AG09309 (cell line): ENCODE measurements at regions not wholly inside any gene's neighbourhood (a gene's known extent, or its start where the extent isn't known, plus 50 kb on each side); places are given as distances from the start of the nearest gene placed in this dataset.

ENCODE experiments used
- DNase-seq: peaks from one replicate; pipeline ENCODE4 v3.0.0-alpha.2; 2010; ENCODE audit warnings: low read depth
- H3K4me3 ChIP-seq: 2 replicates; pipeline ENCODE4 v1.5.1; 2011; ENCODE audit warnings: mild to moderate bottlenecking, low read depth, low read length, moderate library complexity; ENCODE audit not compliant: control insufficient read depth
- CTCF ChIP-seq: IDR thresholded peaks from 2 replicates; pipeline ENCODE4 v1.5.1; 2011; ENCODE audit warnings: mild to moderate bottlenecking, low read depth, low read length, inconsistent platforms; ENCODE audit not compliant: insufficient read depth, control insufficient read depth; ENCODE audit errors: missing control alignments

GRCh38 chr2:8549273-8549922, 132.5 kb upstream of the ID2 start:
- no peak overlapping the region for H3K4me3 ChIP-seq
- TF ChIP-seq CTCF, result no peak
- no peak for DNase-seq

- TF ChIP-seq CTCF, result no peak
- no peak for DNase-seq
- no peak overlapping the region for H3K4me3 ChIP-seq
Measured at GRCh38 chr2:8549942-8550341, 131.9 kb upstream of the ID2 start.

- TF ChIP-seq CTCF, result no peak
- no peak overlapping the region for H3K4me3 ChIP-seq
- no peak for DNase-seq
Measured at GRCh38 chr2:8550481-8550880, 131.4 kb upstream of the ID2 start.

- no peak for DNase-seq
- H3K4me3 ChIP-seq, result no peak overlapping the region
- TF ChIP-seq CTCF, result no peak
Measured at GRCh38 chr2:8550937-8551621, 130.8 kb upstream of the ID2 start.

GRCh38 chr2:8551622-8552074, 130.2 kb upstream of the ID2 start:
- no peak overlapping the region for H3K4me3 ChIP-seq
- no peak for DNase-seq
- TF ChIP-seq CTCF, result no peak

- no peak overlapping the region for H3K4me3 ChIP-seq
- TF ChIP-seq CTCF, result no peak
- DNase-seq, result no peak
Measured at GRCh38 chr2:8552293-8552801, 129.5 kb upstream of the ID2 start.

GRCh38 chr2:8553643-8554042, 128.2 kb upstream of the ID2 start:
- no peak overlapping the region for H3K4me3 ChIP-seq
- no peak for DNase-seq
- TF ChIP-seq CTCF, result no peak
